HG03025 (cell line): ENCODE measurements at regions not wholly inside any gene's neighbourhood (a gene's known extent, or its start where the extent isn't known, plus 50 kb on each side); places are given as distances from the start of the nearest gene placed in this dataset.

ENCODE experiments used
- ATAC-seq: cut with Tn5 transposase; IDR thresholded peaks from one replicate; pipeline ENCODE4 v1.9.1; 2021; ENCODE audit warnings: mild to moderate bottlenecking, moderate library complexity; ENCODE audit not compliant: unreplicated experiment, low FRiP score

DNA sequence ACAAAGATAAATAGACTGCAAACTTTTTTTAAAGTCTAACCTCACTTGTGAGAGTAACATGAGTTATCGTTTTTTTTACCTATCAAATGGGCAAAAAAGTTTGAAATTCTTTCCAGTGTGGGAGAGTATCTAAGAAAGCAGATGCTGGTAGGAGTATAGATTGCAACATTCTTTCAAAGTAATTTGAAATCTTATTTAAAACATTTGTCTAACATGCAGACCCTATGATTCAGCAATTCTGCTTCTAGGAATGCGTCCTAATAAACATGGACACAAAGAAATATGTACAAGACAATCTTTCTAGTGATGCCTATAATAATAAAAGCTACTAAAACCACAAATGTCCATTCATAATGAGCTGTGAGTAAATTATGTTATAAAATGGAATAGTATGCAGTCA is 110.4 kb upstream of the TMCC3 start:
- no peak for ATAC-seq

DNA sequence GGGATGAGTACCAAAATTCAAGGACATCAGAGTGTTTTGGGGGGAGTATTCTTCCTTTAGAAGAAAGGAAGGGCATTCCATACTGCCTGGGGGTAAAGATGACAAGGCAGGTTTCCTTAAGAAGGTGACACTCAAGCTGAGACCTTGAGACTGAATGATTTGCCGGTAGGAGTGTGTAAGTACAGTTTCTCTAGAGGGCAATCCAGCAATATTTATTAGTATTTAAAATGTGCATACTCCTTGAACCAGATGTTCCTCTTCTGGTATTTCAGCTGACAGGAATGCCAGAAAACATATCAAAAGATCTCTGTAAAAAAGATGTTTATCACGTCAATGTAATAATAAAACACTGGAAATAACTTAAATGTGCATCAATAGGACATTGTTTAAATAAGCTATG is 106.4 kb upstream of the TMCC3 start:
- ATAC-seq = no peak

DNA sequence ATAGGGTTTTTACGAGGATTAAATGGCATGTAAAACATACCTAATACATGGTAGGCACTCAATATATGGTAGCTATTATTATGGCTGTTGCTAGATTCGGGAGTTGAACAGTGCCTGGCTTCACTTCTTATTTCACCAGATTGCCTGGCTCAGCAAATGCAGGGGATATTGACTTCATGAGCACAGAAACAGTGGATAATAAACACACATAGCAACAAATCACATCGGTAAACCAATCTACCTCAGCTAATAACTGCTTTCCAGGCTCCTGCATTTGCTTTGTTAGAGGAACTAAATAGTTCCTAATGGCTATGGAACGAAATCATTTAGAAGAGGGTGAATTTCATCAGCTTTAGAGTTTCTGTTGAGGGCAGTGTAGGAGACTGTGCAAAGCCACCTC is 105.2 kb upstream of the TMCC3 start:
- ATAC-seq = no peak

DNA sequence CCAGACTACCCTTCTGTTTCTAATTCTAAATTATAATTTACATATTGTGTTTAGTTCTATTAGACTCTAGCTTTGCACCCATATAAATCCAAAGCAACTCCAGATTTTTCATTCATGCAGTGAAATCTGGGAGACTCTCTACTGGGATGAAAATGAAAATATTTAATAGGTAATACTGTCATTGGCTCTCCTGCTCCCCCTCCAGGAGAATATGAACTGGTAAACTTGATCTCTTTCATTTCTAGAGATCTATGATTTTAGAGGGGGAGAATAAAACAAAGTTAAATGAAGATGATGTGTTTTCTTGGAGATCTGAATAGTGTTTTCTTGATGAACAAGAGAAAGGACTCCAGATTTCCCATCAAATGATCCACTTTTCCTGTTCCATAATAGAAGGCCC is 104.3 kb upstream of the TMCC3 start:
- ATAC-seq = no peak

DNA sequence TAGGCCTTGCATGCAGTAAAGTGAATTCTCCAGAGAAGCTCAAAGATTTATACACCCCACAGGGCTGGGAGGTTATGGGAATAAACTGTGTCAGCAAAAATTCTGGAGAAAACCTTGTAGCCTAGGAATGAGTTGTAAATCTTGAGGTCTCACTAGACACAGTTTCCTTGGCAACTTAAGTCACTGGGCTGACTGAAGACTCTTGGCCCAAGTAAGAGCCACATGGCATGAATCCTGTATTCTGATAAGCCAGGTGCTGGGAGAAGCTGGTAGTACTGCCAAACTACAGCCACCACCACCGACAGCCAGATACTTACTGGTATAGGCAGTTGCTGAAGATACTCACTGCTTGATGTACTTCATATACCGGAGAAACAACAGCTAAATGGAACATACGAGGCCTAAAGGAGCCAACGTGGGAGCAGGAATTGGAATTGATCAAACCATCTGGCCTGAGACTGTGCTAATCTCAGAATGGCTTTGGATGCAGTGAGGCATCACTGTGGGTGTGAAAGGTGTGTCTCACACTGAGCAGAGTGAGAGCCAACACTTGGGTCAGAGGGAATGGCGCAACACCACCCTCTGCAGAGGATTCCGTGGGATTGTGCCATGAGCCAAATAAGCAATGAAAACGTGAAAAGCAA is 102.8 kb upstream of the TMCC3 start:
- ATAC-seq = no peak

DNA sequence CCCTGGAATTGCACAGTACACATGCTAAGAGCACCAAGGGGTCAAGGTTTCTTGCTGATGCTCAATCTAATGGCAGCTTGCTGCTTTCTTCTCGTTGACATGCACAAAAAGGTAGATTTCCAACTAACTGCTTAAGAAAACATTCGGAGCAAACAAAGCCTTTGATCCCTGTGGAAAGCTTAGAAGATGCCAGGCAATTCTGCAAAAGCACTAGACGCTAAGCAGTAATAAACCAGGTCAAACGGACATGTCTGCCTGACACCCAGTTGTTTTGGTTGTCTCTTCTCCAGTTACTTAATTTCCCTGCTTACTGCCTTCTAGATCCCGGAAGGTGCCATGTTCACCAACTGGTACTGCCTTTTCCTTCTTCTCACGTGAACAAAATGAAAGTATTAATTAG is 100.5 kb upstream of the TMCC3 start:
- no peak for ATAC-seq

DNA sequence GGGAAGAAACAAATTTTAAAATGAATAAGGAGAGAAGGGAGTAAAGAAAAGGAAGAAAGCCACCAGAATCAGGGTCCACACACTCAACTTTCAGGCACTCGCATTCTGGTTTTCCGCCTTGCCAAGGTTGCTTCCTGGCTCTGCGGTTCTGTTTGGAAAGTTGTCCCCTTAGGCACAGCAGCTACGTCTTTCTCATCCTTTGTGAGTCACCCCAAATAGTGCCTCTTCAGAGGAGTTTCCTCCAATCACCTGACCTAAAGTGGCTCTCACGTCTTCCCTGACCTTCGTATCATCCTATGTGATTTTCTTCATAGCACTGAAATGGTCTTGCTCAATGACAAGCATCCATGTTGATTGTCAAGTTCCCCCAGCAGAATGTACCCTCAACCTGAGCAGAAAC is 99.5 kb upstream of the TMCC3 start:
- no peak for ATAC-seq

DNA sequence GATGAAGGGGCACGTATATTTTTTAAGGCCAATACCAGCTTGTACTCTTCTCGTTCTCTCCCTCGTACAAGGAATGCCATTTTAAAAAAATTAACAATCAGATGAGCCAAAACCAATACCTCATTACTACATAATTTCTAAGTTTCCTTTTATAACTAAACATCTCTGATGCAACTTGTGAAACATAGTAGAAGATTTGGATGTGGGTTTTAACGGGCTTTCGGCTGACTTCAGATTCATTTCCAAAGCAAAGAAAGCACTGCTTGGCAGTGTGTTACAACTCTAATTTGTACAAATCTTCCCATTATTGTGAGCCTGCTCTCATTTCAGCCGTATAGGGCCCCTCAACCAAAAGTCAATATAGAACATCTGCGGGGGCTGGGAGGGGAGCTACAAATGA is 99.1 kb upstream of the TMCC3 start:
- no peak for ATAC-seq

DNA sequence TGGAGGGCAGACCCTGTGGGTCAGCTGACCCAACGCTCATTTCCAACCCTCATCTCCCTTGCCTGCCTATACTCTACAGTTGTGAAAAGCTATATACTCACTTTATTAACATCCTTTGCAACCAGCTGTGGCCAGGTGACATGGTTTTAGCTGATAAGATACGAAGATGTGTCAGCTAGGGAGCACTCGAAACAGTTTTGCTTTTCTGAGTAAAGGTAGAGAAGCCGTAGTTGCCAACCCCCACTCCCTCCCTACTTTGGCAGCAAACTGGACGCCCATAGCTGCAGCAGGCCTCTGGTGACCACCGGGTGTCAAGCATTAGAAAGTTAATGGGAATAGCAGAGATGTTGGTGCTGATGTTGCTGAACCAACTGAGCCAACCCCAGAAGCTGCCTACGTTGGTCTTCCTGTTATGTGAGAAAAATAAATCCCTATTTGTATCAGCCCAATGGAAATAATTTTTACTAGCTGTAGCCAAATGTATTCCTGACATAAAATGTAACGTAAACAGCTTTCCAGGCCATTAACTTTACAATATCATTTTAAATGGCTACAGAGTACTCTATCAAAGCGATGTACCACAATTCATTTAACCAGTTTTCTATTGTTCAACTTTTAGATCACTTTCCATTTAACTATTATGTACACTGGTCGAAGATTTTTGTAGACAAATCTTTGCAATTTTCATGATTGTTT is 98.5 kb upstream of the TMCC3 start:
- ATAC-seq = no peak

DNA sequence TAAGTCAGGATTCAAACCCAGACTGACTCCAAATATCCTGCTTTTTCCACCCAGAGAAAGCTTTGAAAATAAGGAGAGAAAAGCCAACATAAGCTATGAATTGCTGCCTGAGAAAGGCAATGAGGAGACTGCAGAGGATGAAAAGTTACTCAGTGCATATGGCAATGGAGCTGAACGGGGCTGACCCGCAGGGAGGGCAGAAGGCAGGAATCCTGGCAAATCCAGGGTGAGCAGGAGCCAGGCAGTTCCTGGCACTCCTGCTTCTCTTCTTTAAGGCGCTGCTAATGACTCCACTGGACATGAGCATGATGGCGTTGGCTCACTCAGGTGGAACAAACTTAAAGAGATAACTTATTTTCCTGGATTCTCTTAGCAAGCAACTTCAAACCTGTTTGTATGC is 95.2 kb upstream of the TMCC3 start:
- ATAC-seq = no peak

DNA sequence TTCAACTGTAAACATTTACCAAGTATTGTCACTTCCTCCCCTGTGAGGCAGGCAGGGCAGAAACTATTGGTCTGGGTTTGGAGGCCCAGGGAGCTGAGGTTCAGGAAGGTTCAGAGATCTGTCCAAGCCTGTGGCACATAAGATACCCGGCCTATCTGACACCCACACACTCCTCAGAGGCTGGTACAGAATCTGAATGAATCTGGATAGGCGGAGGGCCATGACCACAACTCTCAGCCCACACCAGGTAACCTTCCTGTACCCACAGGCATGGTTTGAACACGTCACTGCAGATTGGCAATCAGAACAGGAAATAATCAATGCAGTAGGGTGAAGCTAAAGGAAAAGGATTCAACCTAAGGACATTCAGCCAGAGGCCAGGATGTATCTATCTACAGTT is 92.8 kb upstream of the TMCC3 start:
- ATAC-seq = no peak

DNA sequence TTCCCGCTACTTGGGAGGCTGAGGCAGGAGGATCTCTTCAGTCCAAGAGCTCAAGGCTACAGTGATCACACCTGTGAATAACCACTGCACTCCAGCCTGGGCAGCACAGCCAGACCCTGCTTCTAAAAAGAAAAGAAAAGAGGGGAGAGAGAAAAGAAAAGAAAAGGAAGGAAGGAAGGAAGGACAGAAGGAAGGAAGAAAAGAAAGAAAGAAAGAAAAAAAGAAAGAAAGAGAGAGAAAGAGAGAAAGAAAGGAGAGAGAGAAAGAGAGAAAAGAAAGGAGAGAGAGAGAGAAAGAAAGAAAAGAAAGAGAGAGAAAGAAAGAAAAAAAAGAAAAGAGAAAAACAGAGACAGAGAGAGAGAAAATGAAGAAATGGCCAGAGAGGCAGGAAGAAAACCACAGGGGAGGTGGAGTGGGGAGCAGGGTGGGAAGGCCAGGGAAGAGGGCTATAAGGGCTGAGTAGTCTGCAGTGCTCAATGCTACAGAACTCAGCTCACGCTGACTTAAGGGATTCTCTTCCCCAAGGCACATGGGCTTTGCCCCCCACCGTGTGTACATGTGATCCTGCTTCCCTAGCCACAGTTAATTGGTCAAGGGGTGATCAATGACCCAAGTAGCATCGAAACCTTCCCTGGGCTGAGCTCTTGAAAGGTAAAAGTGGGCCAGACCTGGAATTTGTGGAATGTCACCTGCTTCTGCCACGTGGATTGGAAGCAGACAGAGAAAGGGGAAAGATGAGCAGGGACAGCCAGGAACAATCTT is 90.4 kb upstream of the TMCC3 start:
- no peak for ATAC-seq

DNA sequence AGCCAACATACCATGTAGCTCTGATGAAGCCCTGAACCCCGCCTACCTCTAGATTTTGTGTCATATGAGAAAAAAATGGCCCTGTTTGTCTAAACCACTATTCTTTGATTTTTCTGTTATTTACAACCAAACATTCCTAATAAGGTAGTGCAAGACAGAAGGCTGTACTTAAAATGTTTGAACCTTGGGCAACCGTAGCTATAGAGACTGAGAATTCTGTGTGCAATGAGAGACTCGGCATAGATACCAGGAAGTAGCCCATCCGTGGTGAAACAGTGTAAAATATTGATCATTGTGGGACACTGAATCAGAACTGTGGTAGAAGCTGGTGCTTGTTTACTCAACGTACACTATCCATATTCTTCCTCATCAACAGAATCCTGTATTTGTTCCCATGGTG is 86.5 kb upstream of the TMCC3 start:
- no peak for ATAC-seq

DNA sequence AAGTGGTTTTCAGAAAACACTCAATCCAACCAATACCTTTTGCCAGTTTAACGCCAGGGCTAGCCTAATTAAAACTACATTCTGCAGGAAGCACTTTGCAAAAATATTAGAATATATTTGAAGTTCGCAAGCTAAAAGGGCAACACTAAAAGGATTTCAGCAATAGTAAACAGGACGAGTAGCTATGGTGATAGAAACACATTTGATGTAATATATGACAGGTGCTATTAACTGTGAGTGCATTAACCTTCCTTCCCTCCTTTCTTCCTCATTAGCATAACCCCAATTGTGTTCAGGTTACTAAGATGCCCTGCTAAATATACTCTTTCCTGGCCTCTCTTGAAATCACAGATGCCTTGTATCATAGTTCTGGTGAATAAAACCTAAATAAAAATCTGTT is 85.6 kb upstream of the TMCC3 start:
- ATAC-seq = no peak

DNA sequence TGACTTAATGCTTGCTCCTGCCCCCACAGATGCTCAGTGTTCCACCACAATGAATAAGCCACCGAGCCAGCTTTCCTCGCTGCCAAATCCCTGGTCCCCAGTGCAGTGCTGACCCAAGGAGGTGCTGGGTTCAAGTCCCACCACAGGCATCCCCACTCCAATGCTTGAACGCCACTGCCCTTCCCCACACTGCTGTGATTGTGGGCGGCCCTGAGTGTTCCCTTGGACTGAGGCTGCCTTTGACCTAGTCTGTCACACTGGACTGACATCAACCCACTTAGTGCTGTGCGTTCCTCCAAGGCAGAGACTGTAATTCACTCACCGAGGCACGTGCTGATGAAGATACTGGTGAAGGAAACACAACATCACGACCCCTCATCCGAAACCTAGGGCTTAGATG is 83.4 kb upstream of the TMCC3 start:
- no peak for ATAC-seq

DNA sequence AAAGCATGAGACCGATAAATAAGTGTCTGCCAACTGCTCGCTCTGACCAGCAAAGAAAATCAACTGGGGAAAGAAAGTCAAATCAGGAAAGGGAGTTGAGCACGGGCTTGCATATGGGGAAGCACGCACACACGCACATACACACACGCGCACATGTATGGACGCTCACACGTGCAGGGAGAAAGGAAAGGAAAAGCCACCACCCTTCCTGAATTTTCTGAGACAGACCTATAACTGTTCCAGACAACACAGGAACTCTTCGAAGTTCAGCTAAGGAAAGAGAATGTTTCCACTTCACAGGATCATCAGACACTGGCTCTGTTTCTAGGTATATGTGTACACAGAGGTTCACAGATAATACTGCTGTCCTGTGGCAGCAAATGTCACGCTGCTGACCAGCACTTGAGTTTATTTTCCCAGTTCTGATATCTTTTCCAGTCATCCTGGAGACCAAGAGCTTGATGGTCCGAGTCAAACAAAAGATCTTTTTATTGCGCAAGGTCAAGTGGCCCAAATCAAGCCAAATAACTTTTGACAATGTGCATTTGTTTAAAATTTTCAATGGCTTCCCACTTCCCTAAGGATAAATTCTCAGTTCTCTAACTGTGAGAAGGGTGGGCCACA is 82.1 kb upstream of the TMCC3 start:
- ATAC-seq = no peak

DNA sequence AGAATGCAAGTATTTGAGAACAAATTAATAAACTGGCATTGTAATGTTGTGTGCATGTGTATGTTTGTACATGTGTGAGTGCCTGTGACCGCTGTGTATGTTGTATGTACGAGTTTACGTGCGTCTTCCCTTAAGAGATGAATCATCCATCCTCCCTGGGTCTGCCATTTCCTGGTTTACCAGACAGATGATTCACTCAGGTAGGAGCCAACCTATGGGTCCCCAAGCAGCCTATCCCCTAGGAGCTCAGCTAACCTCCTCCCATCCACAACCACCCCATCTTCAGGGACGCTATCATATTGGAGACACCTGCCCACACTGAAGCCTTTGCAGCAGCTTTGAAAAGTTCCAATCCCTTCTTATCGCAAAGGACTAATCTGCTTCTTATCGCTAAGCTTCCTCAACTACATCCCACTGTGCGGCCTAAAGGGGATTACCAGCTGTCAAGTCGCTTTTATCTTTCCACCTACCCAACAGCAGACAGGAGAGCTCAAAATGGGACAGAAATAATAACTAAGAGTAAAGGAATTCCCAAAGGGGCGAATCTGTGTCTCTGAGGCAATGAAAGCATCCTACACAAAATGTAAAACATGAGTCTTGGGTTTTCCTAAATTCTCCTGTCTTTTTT is 81.5 kb upstream of the TMCC3 start:
- ATAC-seq = no peak

DNA sequence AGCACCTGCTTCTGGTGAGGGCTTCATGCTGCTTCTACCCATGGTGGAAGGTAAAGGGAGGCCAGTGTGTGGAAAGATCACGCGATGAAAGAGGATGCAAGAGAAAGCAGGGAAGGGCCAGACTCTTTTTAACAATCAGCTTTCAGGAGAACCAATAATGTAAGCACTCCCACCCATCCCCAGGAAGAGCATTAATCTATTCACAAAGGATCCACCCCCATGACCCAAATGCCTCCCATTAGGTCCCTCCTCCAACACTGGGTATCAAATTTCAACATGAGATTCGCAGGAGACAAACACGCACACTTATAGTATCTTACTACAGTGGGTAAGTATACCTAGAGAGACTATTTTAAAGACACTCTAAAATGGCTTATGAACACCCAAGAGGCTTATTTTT is 80.5 kb upstream of the TMCC3 start:
- ATAC-seq = no peak

DNA sequence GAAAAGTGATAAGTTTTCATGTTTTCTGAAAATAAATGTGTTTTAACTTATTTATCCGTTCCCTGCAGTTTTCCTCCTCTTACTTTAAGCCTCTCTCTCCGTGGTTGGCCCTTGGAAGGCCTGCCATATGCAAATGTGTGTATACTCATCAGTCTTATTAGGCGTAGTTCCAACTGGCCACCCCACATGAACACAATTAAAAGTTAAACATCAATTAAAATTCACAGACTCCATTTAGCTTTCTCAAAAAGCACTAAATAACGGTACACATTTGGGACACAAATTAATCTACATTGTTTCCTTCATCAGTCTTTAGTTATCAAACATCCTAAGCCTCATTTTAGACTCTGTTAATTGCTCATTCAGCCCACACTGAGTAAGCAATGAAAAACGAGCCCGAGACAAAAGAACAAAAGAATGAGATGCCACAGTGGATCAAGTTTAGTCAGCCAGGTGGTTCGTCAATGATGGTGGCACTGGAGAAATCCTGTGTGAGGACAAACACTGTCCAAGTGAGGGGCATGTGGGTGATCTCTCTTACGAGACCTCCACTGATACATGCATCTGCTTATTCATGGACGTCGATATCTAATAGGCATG is 76.0 kb upstream of the TMCC3 start:
- ATAC-seq = no peak

DNA sequence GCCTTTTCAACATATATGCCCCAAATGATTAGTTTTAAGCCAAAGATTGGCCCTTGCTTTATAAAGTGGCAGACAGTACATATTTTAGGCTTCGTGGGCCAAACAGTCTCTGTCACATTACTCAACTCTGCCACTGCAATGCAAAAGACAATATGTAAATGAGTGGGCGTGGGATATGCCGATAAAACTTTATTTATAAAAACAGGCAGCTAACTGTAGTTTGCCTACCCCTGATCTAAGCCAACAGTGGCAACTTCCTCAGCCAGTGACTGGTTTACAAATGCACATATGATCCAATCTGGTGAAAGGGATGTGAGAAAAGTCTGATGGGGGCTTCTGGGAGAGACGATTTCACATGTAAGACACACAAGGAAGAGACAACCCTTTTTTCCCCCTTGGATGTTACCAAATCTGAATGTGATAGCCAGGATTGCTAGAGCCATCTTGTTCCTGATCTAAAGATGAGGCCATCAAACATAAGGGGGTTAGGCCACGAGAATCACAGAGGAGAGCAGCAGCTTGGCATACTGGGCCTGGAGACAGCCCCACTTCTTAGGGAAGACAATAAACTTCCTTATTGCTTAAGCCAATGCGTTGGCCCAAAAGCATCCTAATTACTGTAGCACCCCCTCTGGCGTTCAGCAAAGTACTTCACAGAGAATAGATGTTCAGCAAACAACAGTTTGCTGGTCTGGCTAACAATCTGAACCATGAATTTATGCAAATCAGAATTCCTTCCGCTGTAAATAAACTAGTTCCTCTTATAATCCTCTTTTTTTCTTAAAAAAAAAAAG is 75.2 kb upstream of the TMCC3 start:
- ATAC-seq = no peak
